Pancreas (tissue), 10 donors: ENCODE measurements at regions not wholly inside any gene's neighbourhood (a gene's known extent, or its start where the extent isn't known, plus 50 kb on each side); places are given as distances from the start of the nearest gene placed in this dataset.

ENCODE experiments used
- ATAC-seq, 4 donors: fragments of 200-7000 bp; cut with Tn5 transposase; one replicate each; pipeline versions ENCODE4 v1.8.0 to v1.9.1; 2020; ENCODE audit warnings: mild to moderate bottlenecking in 4 of 4, moderate library complexity in 4 of 4
- DNase-seq, 6 donors: peaks; one replicate each; pipeline ENCODE4 v3.0.0-alpha.2; 2020
- FAIRE-seq: peaks from 2 replicates; lab custom pipeline; 2012; peaks lifted over from hg19 to GRCh38; lab: Jason Lieb, UNC
- H3K27ac ChIP-seq, 4 donors: fragments of 200-600 bp; sonication (generic); 1 replicate in 3 of 4; 2 replicates in 1 of 4; pipeline versions ENCODE4 v1.5.0 to v1.8.0; 2020
- H3K27me3 ChIP-seq, 4 donors: fragments of 200-600 bp; one replicate each; pipeline ENCODE4 v1.8.0; 2021
- H3K36me3 ChIP-seq, 3 donors: fragments of 200-600 bp; sonication (generic) in 1 of 3; one replicate each; pipeline versions ENCODE4 v1.5.0 to v1.8.0; 2020 to 2021
- H3K4me1 ChIP-seq, 3 donors: fragments of 200-600 bp; one replicate each; pipeline ENCODE4 v1.8.0; 2021
- H3K4me3 ChIP-seq, 4 donors: fragments of 200-600 bp; sonication (generic) in 2 of 4; one replicate each; pipeline versions ENCODE4 v1.5.0 to v1.8.0; 2020 to 2021
- H3K9me3 ChIP-seq, 4 donors: fragments of 200-600 bp; one replicate each; pipeline ENCODE4 v1.8.0; 2021
- WGBS, 2 donors: extraction: QIAGEN DNeasy Blood & Tissue Kit; methylation state at CpG; one replicate each; pipeline ENCODE4 v1.1.7; 2013; 5-methylcytosine and 5-hydroxymethylcytosine counted together
- intact Hi-C, 3 donors: fragments of 100-400 bp; cut with DNase I; formaldehyde crosslinking; loops; one replicate each; pipeline versions ENCODE4 v1.11.1 to v1.14.2; 2022
- TF ChIP-seq, protein P1 (sequence below), 4 donors: fragments of 200-600 bp; sonication (generic) in 3 of 4; IDR thresholded peaks; one replicate each; pipeline versions ENCODE4 v1.5.0 to v1.8.0; 2021; ENCODE audit warnings: antibody characterized with exemption in 4 of 4
- donor health status: healthy with polysubstance abuse.
- donor health status: DM: no; HTN: no; CAD: no; lungs with moderate emphysema.
- donor health status: DM: no; HTN: no; CAD: no.
- donor health status: control.
- donor health status: control.
- donor health status: Bipolar disorder and iron deficiency.
- donor health status: DM: yes; HTN: yes; CAD: no.
- donor health status: DM: no; HTN: no; CAD: no.
- donor health status: DM: no; HTN: no; CAD: no.
- donor health status: DM: yes; HTN: yes; CAD: no.

DNA sequence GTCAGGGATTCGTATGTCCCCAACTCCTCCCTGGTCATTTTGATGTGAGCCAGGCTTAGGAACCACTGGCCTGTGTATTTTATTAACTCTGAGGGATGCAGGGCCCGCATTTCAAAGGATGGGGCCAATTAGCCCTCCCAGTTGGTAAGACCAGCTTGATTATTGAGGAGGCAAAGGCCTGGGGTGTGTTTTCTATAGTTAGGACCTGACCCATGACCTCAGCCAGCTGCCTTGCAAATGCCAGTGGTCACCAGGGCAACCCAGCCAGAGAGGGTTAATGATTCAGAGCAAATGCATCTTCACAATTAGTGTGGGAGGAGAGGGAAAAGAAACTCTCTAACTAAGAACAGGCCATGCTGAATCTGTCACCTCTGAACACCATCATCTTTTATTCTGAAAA lies 835.4 kb downstream of the MAFB start:
- ATAC-seq (no peak), FAIRE-seq (no peak), DNase-seq (no peak)
- H3K27ac ChIP-seq: no peak overlapping the region
- H3K27me3 ChIP-seq: no peaks in the 10 kb centered on the region
- no peak overlapping the region for H3K4me3 ChIP-seq
- 72 to 79% methylated on average over 2 of the region's 2 CpGs for WGBS, 2 donors
- no peaks in the 10 kb centered on the region for H3K9me3 ChIP-seq
- TF ChIP-seq, protein P1, sequence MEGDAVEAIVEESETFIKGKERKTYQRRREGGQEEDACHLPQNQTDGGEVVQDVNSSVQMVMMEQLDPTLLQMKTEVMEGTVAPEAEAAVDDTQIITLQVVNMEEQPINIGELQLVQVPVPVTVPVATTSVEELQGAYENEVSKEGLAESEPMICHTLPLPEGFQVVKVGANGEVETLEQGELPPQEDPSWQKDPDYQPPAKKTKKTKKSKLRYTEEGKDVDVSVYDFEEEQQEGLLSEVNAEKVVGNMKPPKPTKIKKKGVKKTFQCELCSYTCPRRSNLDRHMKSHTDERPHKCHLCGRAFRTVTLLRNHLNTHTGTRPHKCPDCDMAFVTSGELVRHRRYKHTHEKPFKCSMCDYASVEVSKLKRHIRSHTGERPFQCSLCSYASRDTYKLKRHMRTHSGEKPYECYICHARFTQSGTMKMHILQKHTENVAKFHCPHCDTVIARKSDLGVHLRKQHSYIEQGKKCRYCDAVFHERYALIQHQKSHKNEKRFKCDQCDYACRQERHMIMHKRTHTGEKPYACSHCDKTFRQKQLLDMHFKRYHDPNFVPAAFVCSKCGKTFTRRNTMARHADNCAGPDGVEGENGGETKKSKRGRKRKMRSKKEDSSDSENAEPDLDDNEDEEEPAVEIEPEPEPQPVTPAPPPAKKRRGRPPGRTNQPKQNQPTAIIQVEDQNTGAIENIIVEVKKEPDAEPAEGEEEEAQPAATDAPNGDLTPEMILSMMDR (IDR thresholded peaks at IDR 0.05): no peak
- H3K4me1 ChIP-seq: peaks cover 0 to 12% (median 0%) of the 10 kb centered on the region in 3 donors
- no peaks in the 10 kb centered on the region for H3K36me3 ChIP-seq
- intact Hi-C loops: no loop called here

DNA sequence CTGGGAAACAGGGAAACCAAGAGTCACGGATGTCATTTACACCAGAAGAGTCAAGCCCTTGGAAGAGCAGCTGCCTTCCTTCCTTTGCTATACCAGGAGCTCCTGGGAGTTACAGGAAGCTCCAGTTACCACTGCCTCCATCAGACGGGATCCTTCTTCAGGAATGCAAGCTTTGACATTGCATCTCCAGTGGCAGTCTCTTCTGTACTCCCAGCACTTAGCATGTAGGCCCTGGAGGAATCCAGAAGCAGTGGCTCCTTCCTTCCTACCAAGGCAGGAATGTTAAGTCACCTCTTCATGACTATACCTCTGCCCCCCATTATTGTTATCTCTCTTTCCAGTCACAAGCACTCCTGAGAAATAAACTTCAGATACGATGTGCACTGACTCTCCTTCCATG lies 836.0 kb downstream of the MAFB start:
- no peak for DNase-seq
- H3K27me3 ChIP-seq: no peaks in the 10 kb centered on the region
- no peaks in the 10 kb centered on the region for H3K9me3 ChIP-seq
- peaks cover 0 to 9% (median 0%) of the 10 kb centered on the region in 3 donors for H3K4me1 ChIP-seq
- WGBS, 2 donors: 68 to 70% methylated on average over 3 of the region's 3 CpGs
- no peaks in the 10 kb centered on the region for H3K36me3 ChIP-seq
- no peak for ATAC-seq
- TF ChIP-seq, protein P1 (IDR thresholded peaks at IDR 0.05): no peak
- intact Hi-C loops: no loop called here
- FAIRE-seq: no peak
- no peak overlapping the region for H3K27ac ChIP-seq
- H3K4me3 ChIP-seq: no peak overlapping the region

DNA sequence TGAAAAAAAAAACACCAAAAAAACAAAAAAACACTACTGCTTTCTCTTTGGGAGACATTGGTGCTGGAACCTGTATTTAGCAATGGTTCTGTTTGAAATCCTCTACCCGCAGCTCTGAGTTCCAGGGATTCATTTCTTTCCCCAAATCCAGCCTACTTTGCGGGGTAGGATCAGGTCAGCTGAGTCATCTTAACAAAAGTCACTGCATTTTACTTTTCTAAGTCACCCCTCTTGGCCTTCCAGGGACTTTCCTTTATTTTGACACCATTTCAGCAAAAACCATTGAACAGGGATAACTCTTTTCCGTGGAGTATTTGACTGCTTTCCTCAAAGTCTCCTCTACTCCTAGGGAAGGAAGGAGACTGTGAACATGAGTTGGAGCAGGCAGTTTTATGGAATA lies 837.6 kb downstream of the MAFB start:
- ATAC-seq (peak in 1 of 4 donors; percentile 30), FAIRE-seq (no peak), DNase-seq (no peak)
- Histone ChIP-seq H3K4me3 (no peak overlapping the region), H3K9me3 (no peaks in the 10 kb centered on the region), H3K27ac (no peak overlapping the region), H3K36me3 (no peaks in the 10 kb centered on the region), H3K27me3 (no peaks in the 10 kb centered on the region), H3K4me1 (no peaks in the 10 kb centered on the region)
- intact Hi-C loops: no loop called here
- TF ChIP-seq, protein P1 (IDR thresholded peaks at IDR 0.05): no peak
- WGBS, 2 donors: 71 to 74% methylated on average over 3 of the region's 3 CpGs

DNA sequence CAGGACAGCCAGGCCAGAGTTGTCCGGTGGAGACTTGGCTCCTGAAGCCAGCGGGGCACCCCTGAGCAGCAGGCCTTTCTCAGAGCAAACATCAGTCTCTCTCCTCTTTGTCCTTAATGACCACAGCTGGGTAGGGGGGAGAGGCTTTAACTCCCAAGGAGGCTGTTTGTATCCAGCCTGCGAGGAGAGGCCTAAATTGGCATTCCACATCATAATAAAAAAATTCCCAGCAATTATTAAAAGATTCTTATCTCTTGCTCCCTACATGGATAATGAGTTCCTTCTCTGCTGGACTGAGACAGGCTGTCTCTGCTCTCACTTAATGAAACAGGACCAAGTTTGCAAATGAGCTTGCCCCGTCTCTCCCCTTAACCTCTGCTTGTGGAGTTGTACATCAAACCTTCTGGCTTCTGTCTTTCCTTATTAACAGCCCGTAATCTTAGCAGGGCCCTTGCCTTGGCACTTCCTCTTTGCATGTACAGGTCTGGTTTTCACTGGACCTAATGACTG lies 838.2 kb downstream of the MAFB start:
- no peak for DNase-seq
- no peaks in the 10 kb centered on the region for H3K9me3 ChIP-seq
- no peak for FAIRE-seq
- no peaks in the 10 kb centered on the region for H3K4me1 ChIP-seq
- H3K36me3 ChIP-seq: no peaks in the 10 kb centered on the region
- peak in 3 of 4 donors; percentile 15 to 40 (median 28) for ATAC-seq
- TF ChIP-seq, protein P1 (IDR thresholded peaks at IDR 0.05): no peak
- H3K27ac ChIP-seq: peak overlapping the region in 1 of 4 donors; percentile 23
- H3K4me3 ChIP-seq: no peak overlapping the region
- intact Hi-C loops: no loop called here
- 48 to 50% methylated on average over 5 of the region's 5 CpGs for WGBS, 2 donors
- H3K27me3 ChIP-seq: no peaks in the 10 kb centered on the region

DNA sequence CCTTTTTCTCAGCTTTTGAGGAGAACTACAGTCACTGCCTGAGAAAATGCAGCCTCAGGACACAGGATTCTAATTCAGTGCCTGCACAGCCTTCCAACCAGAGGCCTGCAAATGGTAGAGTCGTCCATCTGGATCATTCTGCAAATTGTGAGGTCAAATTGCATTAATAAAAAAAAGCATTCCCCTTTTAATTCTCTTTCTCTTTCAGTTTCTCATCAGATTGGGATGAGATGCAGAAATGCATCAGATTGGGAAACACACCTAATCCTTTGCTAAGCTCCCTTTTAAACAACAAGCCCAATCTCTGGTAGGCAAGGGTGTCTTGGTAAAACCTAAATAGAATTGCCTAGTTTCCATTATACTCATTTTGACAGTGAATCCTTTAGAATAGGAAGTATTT lies 838.8 kb downstream of the MAFB start:
- H3K27me3 ChIP-seq: no peaks in the 10 kb centered on the region
- no peak for FAIRE-seq
- no peaks in the 10 kb centered on the region for H3K9me3 ChIP-seq
- H3K4me3 ChIP-seq: no peak overlapping the region
- ATAC-seq: peak in 1 of 4 donors; percentile 30
- TF ChIP-seq, protein P1 (IDR thresholded peaks at IDR 0.05): no peak
- intact Hi-C loops: no loop called here
- no peak for DNase-seq
- WGBS, 2 donors: 15 to 17% methylated on average over 1 of the region's 1 CpG
- H3K4me1 ChIP-seq: no peaks in the 10 kb centered on the region
- H3K27ac ChIP-seq: peak overlapping the region in 2 of 4 donors; percentile 17 to 23
- no peaks in the 10 kb centered on the region for H3K36me3 ChIP-seq
